ENCODE measurements at regions not wholly inside any gene's neighbourhood (a gene's known extent, or its start where the extent isn't known, plus 50 kb on each side); places are given as distances from the start of the nearest gene placed in this dataset.
"Not testable (repeated sequence)": the region's sequence is repeated elsewhere in the genome, so short reads cannot be mapped to it uniquely, and the experiment has no call there.

GRCh38 chr4:123133397-123134050 is 211.1 kb upstream of the NUDT6 start:
- DNase-seq (ENCODE audit: low spot score) (no peak), FAIRE-seq (no peak)

DNA sequence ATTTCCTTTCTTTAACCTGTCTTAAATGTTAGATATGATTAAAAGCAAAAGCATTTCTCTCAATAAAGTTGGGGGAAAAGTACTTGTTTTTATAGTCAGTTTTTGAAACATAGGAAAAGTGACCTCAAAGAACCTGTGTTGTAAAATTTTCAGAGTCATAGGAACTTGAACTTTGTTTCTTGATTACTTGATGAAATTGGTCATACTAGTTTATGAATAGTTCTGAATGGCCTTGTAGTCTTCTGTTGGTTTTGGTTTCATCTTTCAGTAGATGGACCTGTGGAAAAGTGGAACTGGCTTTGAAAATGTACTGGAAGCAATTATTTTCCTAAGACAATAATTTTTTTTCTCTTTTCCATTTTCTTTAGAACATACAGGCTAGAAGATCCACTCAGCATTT is 222.2 kb upstream of the NUDT6 start:
- FAIRE-seq (no peak), DNase-seq (ENCODE audit: low spot score) (no peak)

DNA sequence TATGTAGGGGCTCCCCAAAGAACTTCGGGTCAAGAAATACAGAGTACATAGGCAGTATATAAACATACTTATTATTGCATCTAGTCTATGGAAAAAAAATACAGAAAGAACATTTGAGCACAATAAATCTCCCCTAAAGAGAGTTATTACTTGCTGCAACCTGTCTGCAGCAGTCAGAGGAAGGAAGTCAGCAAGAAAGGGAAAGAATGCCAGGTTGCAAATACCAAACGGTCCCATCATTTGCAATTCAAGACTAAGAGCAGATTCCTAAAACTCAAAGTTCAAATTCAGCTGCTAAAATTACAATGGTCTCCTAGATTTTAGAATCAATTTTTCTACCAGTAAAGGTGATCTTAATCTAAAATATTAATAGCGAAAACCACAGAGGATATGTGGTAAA is 236.2 kb upstream of the NUDT6 start:
- FAIRE-seq (no peak), DNase-seq (ENCODE audit: low spot score) (no peak)

- FAIRE-seq (no peak), DNase-seq (ENCODE audit: low spot score) (no peak)
Observed at GRCh38 chr4:123159479-123159878, 237.1 kb upstream of the NUDT6 start.

DNA sequence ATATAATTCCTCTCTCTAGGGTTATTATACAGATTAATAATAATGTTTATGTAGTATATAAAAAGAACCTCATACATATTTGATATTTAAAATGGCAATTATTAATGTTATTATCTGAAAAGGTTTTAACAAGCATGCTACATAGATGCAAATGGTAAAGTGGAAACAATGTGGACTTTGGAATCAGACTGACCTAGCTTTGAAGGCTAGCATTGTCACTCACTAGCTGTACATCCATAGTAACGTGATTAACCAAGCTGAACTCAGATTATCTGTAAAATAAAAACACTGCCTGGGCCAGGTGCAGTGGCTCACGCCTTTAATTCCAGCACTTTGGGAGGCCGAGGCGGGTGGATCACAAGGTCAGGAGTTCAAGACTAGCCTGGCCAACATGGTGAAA is 233.7 kb upstream of the SPRY1 start:
- no peak for DNase-seq (ENCODE audit: low spot score)
- FAIRE-seq: no peak

DNA sequence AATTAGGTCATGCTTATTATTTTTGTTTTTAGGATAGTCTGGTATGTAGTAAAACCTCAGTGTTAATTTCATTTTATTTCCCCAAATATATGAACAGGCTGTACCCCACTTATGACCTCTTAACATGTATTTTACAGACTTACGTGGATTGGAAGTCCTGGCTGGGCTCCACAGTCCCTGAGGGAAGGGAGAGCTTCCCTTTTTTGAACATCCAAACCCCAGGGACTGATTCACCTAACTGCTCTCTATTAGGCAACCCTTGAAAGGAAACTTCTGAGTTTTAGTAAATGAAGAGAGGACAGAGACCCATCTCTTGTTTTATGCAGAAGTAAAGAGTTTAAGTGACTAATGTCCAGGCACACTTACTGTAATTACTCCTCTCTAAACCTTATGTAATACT is 233.1 kb upstream of the SPRY1 start:
- DNase-seq (ENCODE audit: low spot score): no peak
- no peak for FAIRE-seq

DNA sequence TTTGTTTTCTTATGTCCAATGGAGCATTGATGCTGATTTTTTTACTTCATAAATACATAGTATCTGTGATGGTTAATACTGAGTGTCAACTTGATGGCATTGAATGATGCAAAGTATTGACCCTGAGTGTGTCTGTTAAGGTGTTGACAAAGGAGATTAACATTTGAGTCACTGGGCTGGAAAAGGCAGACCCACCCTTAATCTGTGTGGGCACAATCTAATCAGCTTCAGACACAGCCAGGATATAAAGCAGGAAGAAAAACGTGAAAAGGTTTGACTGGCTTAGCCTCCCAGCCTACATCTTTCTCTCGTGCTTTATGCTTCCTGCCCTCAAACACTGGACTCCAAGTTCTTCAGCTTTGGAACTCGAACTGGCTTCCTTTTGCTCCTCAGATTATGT is 230.6 kb upstream of the SPRY1 start:
- DNase-seq (ENCODE audit: low spot score) (no peak), FAIRE-seq (no peak)

DNA sequence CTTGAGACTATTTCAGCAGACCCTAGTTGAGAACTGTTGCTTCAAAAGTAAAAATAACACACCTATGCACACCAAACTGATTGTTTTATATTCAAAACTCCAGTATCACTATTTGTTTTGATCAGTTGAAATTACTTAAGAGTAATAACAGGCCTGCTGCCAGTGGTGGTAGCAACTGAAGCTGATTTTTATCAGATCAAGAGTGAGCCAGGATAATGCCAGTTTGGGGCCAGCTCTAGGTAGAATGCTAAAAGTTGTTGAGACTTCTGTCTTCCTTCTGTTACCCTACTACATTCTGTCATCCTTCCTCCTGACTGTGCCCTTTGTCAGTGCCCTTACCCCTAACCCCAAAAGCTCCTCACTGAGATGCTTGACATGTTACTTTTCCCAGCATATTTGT is 228.7 kb upstream of the SPRY1 start:
- no peak for FAIRE-seq
- DNase-seq (ENCODE audit: low spot score): no peak

GRCh38 chr4:123168812-123169211 is 227.8 kb upstream of the SPRY1 start:
- DNase-seq (ENCODE audit: low spot score): no peak
- FAIRE-seq: no peak

- FAIRE-seq: no peak
- no peak for DNase-seq (ENCODE audit: low spot score)
Observed at GRCh38 chr4:123170843-123171242, 225.8 kb upstream of the SPRY1 start.

DNA sequence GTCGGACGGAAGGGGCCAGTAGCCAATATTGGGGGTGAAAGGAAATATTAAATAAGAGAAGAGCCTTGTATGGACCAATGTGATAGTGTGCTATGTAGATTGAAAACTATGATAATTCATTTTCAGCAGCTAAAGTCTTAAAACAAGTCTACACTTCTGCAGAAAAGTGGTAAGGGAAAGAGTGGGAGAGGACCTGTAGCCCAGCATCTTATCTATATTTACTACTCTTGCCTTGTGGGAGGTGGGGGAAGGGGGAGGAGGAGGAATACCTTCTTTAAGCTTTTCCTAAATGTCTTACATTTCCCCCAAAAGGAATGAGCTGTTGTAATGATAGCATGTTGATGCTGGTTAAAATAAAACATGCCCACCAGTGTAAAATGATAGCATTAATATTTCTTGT is 220.0 kb upstream of the SPRY1 start:
- FAIRE-seq: no peak
- DNase-seq (ENCODE audit: low spot score): no peak

- FAIRE-seq: no peak
- no peak for DNase-seq (ENCODE audit: low spot score)
Observed at GRCh38 chr4:123182289-123182688, 214.3 kb upstream of the SPRY1 start.

DNA sequence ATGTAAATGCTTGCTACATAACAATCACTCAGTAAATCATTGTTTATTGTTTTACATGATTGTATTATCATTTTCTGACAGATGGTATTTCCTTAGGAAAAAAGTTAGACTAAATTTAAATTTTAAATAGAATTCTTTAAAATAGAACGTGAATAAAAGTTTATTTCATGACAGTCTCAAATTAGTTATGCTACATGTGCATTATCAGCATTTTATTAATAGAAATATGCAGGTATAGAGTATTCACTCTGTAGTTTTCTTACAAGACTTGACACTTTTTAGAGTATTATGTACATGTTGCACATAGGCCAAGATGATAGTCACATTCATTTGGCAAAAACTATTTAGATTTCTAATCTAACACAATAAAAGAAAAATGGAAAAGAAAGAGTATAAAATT is 213.3 kb upstream of the SPRY1 start:
- DNase-seq (ENCODE audit: low spot score): no peak
- no peak for FAIRE-seq

- not testable (repeated sequence) for DNase-seq (ENCODE audit: low spot score); FAIRE-seq
Observed at GRCh38 chr4:123183754-123184153, 212.8 kb upstream of the SPRY1 start.

DNA sequence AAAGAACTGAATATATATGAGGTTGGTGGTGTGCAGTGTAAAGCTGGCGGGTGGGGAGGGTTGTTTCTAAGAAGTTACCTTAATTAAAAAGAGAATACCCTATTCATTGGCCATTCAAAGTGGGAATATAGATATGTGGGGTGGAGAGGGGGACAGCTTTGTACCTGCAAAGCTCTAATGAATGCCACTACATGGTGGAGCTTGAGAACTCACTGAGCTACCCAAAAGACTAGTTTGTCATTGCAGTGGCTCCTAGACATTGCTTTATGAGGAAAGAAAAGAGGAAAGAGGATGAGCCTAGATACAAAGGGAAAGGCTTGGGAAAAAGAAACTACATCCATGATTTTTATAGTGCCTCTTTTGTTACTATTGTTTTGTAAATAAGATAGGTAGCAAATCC is 209.9 kb upstream of the SPRY1 start:
- DNase-seq (ENCODE audit: low spot score) (no peak), FAIRE-seq (no peak)

- FAIRE-seq (no peak), DNase-seq (ENCODE audit: low spot score) (no peak)
Observed at GRCh38 chr4:123190176-123190575, 206.4 kb upstream of the SPRY1 start.

DNA sequence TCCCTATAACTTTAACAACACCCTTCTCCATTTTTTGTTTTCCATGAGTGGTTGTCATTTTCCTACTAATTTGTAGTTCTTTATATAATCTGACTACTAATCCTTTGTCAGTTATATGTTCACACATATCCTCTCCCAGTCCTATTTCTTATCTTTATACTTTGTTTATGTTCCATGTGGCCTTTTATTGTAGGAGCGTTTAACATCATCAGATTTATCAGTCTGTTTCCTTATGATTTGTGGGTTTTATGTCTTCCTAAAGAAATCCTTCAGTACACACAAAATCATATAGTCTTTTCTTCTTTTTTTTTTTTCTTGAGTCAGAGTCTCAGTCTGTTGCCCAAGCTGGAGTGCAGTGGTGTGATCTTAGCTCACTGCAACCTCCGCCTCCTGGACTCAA is 204.9 kb upstream of the SPRY1 start:
- FAIRE-seq: no peak
- no peak for DNase-seq (ENCODE audit: low spot score)

- no peak for FAIRE-seq
Observed at GRCh38 chr4:123193802-123194367, 202.7 kb upstream of the SPRY1 start.

GRCh38 chr4:123198706-123199105 is 197.9 kb upstream of the SPRY1 start:
- FAIRE-seq (no peak), DNase-seq (ENCODE audit: low spot score) (no peak)

More at GRCh38 chr4:123193802-123194367, 202.7 kb upstream of the SPRY1 start:
- no peak for DNase-seq (ENCODE audit: low spot score)

- DNase-seq (ENCODE audit: low spot score): no peak
- no peak for FAIRE-seq
Observed at GRCh38 chr4:123200051-123200940, 196.3 kb upstream of the SPRY1 start.

DNA sequence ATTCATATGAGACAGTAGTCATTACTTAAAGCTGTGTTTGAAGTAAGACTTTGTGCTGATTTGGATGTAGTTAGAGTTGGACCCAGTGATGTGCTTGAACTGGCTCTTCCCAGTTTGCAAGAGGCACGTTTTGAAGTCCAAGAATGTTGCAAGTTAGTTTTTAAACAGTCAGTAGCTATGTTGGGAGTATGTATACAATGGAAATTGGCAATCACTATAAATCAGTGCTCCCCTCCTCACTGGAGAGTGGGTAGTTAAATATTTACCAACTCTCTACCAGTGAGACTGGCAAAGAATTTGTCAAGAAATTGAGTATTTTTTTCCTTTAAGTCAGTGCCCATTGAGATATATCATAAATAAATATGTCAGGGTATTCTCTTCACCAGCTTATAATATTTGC is 191.9 kb upstream of the SPRY1 start:
- DNase-seq (ENCODE audit: low spot score) (no peak), FAIRE-seq (no peak)

- FAIRE-seq: no peak
- DNase-seq (ENCODE audit: low spot score): no peak
Observed at GRCh38 chr4:123206016-123206415, 190.6 kb upstream of the SPRY1 start.

- DNase-seq (ENCODE audit: low spot score) (no peak), FAIRE-seq (no peak)
Observed at GRCh38 chr4:123209436-123209835, 187.2 kb upstream of the SPRY1 start.

Data from RCC 7860 (cell line).